Bronchial epithelial cell (primary cell): ENCODE measurements at regions not wholly inside any gene's neighbourhood (a gene's known extent, or its start where the extent isn't known, plus 50 kb on each side); places are given as distances from the start of the nearest gene placed in this dataset.

Experiments used
- DNase-seq: peaks from one replicate; pipeline ENCODE4 v3.0.0-alpha.2; 2010; ENCODE audit warnings: low read depth
- FAIRE-seq: peaks from 2 replicates; lab custom pipeline; 2011; peaks lifted over from hg19 to GRCh38; lab: Jason Lieb, UNC
- H3K27me3 ChIP-seq: 2 replicates; pipeline ENCODE4 v1.5.1; 2011; ENCODE audit warnings: low read length; ENCODE audit not compliant: control insufficient read depth, insufficient read depth
- H3K36me3 ChIP-seq: 2 replicates; pipeline ENCODE4 v1.5.1; 2011; ENCODE audit warnings: low read length; ENCODE audit not compliant: control insufficient read depth, insufficient read depth
- H3K4me3 ChIP-seq: 2 replicates; pipeline ENCODE4 v1.5.1; 2011; ENCODE audit warnings: mild to moderate bottlenecking, low read depth, low read length, control low read depth
- TF ChIP-seq, protein P1 (sequence below): IDR thresholded peaks from 2 replicates; pipeline ENCODE4 v1.5.1; 2011; ENCODE audit warnings: mild to moderate bottlenecking, moderate library complexity, low read length, control low read depth, inconsistent platforms; ENCODE audit not compliant: insufficient read depth, severe bottlenecking

DNA sequence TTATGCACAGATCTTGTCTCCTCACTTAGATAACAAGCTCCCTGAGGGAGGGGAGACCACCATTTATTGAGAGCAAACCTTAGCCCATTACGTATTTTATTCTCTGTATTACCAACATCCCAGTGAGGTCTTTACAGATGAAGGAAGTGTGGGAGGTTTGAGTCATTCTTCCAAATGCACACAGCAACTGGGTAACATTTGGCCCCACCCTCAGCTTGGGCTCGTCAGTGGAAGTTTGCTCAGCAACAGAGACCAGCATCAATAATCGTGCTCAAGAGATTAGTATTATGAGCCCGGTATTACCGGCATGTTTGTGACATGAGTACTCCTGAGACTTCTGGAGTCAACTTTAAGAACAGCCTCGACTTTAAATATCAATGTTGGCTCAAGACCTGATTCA, 168.6 kb downstream of the ETAA1 start:
- TF ChIP-seq, protein P1, sequence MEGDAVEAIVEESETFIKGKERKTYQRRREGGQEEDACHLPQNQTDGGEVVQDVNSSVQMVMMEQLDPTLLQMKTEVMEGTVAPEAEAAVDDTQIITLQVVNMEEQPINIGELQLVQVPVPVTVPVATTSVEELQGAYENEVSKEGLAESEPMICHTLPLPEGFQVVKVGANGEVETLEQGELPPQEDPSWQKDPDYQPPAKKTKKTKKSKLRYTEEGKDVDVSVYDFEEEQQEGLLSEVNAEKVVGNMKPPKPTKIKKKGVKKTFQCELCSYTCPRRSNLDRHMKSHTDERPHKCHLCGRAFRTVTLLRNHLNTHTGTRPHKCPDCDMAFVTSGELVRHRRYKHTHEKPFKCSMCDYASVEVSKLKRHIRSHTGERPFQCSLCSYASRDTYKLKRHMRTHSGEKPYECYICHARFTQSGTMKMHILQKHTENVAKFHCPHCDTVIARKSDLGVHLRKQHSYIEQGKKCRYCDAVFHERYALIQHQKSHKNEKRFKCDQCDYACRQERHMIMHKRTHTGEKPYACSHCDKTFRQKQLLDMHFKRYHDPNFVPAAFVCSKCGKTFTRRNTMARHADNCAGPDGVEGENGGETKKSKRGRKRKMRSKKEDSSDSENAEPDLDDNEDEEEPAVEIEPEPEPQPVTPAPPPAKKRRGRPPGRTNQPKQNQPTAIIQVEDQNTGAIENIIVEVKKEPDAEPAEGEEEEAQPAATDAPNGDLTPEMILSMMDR, result no peak
- DNase-seq (peak; percentile 81), FAIRE-seq (no peak)
- H3K27me3 ChIP-seq, result no peaks in the 10 kb centered on the region
- H3K4me3 ChIP-seq, result no peak overlapping the region
- H3K36me3 ChIP-seq, result no peaks in the 10 kb centered on the region

DNA sequence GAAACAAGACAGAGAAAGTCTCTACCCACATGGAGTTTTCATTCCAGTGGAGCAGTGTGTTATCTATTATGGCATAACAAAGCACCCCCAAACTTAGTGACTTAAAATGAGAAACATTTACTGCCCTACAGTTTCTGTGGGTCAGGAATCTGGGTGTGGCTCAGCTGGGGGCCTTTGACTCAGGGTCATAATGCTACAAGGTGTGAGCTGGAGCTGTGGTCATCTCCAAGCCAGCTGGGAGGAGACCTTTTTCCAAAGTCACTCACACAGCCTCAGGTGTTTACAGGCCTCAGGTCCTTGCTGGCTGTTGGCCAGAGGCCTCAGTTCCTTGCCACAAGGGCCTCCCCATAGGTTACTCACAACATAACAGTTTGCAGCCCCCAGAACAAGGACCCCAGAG, 169.2 kb downstream of the ETAA1 start:
- Histone ChIP-seq H3K4me3 (no peak overlapping the region), H3K36me3 (no peaks in the 10 kb centered on the region), H3K27me3 (no peaks in the 10 kb centered on the region)
- TF ChIP-seq, protein P1, result no peak
- no peak for DNase-seq
- no peak for FAIRE-seq

DNA sequence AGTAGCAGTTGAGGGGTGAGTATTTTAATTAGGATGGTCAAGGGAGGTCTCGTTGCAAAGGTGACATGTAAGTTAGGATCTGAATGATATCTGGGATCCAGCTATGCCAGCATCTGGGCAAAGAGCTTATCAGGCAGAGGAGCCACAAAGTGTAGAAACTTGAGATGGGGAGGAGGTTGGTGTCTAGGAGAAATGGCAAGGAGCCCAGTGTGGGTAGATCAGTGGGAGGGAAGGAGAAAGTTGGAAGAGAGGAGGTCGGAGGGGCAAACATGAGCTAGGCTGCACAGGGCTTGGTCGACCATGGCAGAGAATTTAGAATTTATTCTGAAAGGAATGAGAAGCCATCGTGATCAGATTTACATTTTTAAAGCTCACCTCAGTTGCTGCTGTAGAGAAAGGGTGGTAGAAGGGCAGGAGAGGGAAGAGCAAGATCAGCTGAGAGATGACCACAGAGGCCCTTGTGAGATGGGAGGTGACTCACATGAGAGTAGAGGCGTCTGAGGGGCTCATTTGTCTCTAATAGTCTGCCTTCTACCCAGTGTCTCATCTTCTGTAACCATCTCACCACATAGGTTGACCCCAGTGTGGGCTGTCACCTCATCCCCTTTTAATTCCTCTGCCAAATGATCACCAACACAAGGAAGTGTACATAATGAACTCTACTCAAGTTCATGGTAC, 170.0 kb downstream of the ETAA1 start:
- DNase-seq (no peak), FAIRE-seq (no peak)
- Histone ChIP-seq H3K27me3 (no peaks in the 10 kb centered on the region), H3K36me3 (no peaks in the 10 kb centered on the region), H3K4me3 (no peak overlapping the region)
- TF ChIP-seq, protein P1, result no peak

DNA sequence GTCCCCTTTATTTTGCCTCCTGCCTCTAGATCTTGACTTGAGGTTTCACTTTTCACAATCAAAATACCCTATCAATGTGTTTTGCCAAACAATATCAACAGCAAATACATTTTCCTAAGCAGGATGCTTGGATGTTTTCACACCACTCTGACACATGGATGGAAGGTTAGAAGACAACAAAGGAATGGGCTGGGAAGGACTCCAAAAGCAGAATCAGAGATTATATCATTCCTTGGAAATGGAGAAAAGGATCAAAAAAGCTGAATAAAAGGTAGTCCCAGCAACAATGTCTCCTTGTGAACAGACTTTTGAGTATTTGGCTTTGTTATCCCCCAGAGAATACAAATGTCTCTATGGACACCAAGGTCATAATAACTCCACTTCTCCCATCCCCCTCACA, 170.8 kb downstream of the ETAA1 start:
- TF ChIP-seq, protein P1, result no peak
- no peak for FAIRE-seq
- no peak for DNase-seq

DNA sequence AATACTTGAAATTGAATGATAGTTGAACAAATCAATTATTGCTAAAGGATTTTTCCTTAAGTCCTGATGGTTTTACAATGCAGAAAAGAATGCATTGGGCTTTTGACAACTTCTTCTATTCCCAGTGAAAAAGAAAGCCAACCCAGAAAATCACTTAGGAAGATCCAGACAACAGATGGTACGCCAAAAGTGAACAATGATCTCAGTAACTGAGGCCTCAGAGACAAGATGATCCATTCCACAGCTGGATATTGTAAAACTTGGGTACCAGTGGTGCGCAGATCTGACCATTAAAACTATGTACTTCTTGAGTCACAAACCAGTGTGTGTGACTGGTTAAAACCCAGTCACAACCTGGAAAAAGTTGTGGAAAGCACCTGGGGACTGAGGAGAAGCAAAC, 173.5 kb downstream of the ETAA1 start:
- no peaks in the 10 kb centered on the region for H3K27me3 ChIP-seq
- no peaks in the 10 kb centered on the region for H3K36me3 ChIP-seq
- no peak for FAIRE-seq
- no peak for DNase-seq
- TF ChIP-seq, protein P1, result no peak
- no peak overlapping the region for H3K4me3 ChIP-seq

More for the DNA sequence above, 170.8 kb downstream of the ETAA1 start:
- H3K27me3 ChIP-seq, result no peaks in the 10 kb centered on the region
- no peak overlapping the region for H3K4me3 ChIP-seq
- no peaks in the 10 kb centered on the region for H3K36me3 ChIP-seq
